Cardiac fibroblast (primary cell): ENCODE measurements at regions not wholly inside any gene's neighbourhood (a gene's known extent, or its start where the extent isn't known, plus 50 kb on each side); places are given as distances from the start of the nearest gene placed in this dataset.

Experiments used
- DNase-seq, 2 donors: peaks; one replicate each; pipeline versions ENCODE4 v3.0.0 to v3.0.0-alpha.2; 2010; ENCODE audit warnings: low read depth in 2 of 2
- H3K4me3 ChIP-seq, 2 donors: replicated peaks in 1 of 2; 1 replicate in 1 of 2; 2 replicates in 1 of 2; pipeline ENCODE4 v1.5.1; 2011; ENCODE audit warnings: low read depth in 2 of 2, low read length in 2 of 2, mild to moderate bottlenecking in 2 of 2, moderate library complexity in 1 of 2
- CTCF ChIP-seq: IDR thresholded peaks from one replicate; pipeline ENCODE4 v1.5.1; 2011; ENCODE audit warnings: low read depth, mild to moderate bottlenecking, low read length, inconsistent platforms

DNA sequence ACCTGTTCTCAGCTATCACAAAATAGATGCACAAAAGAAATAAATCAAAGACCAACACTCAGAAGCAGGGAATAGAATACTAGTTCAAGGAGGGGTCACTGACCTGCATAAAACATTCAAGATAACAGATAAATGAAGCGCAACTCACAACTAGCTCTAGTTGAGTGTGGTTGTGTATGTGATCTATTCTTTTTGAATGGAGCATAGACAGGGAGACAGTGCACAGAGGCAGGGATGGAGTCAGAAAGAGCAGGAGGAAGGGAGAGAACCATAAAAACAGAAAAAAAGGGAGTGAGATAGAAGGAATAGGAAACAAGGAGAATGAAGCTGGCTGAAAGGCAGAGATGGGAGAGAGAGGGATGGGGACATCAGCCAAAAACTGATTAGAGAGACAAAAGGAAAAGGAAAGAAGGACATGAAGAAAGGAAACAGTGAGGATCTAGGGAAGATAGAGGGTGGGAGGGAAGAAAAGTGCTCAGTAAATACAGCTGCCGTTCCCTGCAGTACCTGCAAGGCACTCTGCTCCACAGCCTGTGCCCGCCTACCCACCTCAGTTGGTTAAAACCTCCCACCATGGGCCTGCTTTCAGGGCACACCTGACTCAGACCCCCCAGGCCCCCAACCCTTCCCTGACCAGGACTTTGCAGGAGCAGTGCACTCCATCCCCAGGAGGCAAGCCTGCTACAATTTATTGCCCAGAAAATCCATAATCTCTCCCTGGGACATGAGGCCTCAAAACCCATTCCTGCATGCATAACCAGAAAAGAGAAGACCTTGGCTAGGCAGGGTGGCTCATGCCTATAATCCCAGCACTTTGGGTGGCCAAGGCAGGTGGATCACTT is 385.2 kb upstream of the POU3F1 start:
- DNase-seq: no peak
- no peak overlapping the region for H3K4me3 ChIP-seq
- no peak for TF ChIP-seq CTCF

- no peak for TF ChIP-seq CTCF
- no peak for DNase-seq
- no peak overlapping the region for H3K4me3 ChIP-seq
Observed at GRCh38 chr1:38430949-38431348, 384.4 kb upstream of the POU3F1 start.

GRCh38 chr1:38424677-38425076 is 378.1 kb upstream of the POU3F1 start:
- TF ChIP-seq CTCF: no peak

DNA sequence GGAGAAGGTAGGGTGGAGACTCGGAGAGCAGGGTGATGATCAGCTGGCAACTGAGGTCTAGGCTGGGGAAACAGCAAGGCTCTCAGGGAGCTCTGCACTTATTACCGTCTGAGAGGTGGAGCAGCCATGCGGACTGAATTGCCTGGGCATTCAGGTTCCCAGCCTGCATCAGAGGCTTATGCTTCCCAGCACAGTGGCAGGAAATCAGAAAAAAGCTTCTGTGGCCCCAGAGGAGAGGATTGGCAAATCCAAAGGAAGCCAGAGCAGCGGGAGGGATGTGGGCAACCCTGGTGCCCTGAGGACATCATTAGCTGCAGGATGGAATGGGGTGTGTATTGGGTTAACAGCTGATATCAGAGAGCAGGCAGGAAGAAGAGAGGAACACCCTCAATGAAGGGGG is 374.1 kb upstream of the POU3F1 start:
- no peak for DNase-seq
- TF ChIP-seq CTCF: no peak
- no peak overlapping the region for H3K4me3 ChIP-seq

More at GRCh38 chr1:38424677-38425076, 378.1 kb upstream of the POU3F1 start:
- H3K4me3 ChIP-seq: no peak overlapping the region
- DNase-seq: no peak

DNA sequence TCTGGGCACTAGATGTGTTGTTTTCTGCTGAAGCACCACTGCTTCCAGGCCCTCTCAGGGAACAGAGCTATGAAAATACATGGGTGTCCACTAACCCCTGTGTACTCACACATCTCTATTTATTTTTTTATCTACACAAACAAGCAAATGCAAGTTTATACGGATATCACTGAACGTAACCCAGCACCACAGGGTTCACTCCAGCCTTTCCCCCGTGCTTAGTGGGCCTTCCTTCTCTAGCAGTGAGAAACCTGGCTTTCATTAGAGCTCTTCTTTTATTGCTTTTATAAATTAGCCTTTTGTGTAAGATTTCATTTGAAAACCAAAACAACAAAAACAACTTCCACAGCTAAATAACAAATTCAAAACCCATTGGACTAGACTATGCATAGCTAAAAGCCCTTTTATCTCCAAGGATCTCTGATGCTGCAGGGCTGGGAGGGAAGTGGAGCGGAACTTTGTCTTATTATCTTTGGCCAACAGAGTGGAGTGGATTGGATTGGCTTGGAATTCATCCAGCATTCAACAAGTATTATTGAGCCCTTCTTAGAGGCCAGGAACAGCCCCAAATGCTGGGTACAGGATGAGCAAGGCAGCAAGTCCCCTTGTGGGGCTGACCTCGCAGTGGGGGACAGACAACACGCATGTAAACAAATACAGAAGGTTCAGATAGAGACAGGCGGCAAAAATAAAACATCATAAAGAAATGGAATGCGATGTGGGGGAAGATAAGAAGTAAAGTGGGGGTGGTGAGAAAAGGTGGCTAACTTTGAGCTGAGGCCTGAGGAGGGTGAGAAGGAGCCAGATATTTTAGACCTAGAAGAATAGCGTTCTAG is 371.8 kb upstream of the POU3F1 start:
- DNase-seq: no peak
- TF ChIP-seq CTCF: no peak
- no peak overlapping the region for H3K4me3 ChIP-seq

- DNase-seq: no peak
- H3K4me3 ChIP-seq: no peak overlapping the region
- no peak for TF ChIP-seq CTCF
Observed at GRCh38 chr1:38403667-38404066, 357.1 kb upstream of the POU3F1 start.
